GM18505 (cell line): ENCODE measurements at regions not wholly inside any gene's neighbourhood (a gene's known extent, or its start where the extent isn't known, plus 50 kb on each side); places are given as distances from the start of the nearest gene placed in this dataset.

Source experiments
- ATAC-seq: cut with Tn5 transposase; IDR thresholded peaks from one replicate; pipeline ENCODE4 v1.9.1; 2021; ENCODE audit not compliant: unreplicated experiment
- POLR2A ChIP-seq: IDR thresholded peaks from 4 replicates; pipeline ENCODE4 v1.6.1; 2011; ENCODE audit warnings: borderline replicate concordance; ENCODE audit not compliant: insufficient read depth, insufficient read length; ENCODE audit errors: extremely low read depth

- no peak for TF ChIP-seq POLR2A
- no peak for ATAC-seq
Measured at GRCh38 chr17:69796078-69796477, 278.9 kb upstream of the KCNJ16 start.

DNA sequence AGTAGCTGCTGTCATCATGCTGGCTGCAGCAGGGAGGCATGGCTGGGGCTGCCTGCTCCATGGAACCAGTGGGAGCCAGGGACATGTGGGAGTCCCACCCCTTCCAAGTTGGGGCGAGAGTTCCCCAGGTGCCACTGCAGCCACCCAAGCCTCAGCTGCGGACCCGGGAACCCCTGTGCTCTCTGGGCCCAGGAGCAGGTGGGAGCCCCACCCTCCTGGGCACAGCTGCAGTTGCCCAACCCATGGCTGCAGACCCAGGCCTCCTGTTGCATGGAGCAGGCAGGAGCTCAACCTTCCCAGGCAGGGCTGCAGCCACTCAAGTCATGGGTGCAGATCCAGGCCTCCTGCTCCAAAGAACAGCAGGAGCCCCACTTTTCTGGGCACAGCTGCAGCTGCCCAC lies 274.2 kb upstream of the KCNJ16 start:
- no peak for TF ChIP-seq POLR2A
- ATAC-seq: no peak

DNA sequence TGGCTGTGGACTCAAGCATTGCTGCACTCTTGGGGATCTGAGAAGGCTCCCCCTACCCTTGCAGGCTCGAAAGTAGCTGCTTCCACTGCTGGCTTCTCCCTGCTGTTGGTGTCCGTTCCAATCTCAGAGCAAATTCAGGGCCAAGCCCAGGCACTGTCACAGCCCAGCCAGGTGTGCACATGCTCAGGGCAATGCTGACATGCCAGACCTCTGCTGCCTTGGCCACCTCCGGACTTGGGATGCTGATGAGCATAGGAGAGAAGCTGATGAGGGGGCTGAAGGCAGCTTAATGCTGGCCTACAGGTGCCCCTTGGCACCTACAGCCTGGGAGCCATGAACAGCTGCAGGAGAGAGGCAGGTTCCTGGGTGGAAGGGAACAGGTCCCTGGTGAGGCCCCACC lies 273.7 kb upstream of the KCNJ16 start:
- TF ChIP-seq POLR2A: no peak
- ATAC-seq: no peak

DNA sequence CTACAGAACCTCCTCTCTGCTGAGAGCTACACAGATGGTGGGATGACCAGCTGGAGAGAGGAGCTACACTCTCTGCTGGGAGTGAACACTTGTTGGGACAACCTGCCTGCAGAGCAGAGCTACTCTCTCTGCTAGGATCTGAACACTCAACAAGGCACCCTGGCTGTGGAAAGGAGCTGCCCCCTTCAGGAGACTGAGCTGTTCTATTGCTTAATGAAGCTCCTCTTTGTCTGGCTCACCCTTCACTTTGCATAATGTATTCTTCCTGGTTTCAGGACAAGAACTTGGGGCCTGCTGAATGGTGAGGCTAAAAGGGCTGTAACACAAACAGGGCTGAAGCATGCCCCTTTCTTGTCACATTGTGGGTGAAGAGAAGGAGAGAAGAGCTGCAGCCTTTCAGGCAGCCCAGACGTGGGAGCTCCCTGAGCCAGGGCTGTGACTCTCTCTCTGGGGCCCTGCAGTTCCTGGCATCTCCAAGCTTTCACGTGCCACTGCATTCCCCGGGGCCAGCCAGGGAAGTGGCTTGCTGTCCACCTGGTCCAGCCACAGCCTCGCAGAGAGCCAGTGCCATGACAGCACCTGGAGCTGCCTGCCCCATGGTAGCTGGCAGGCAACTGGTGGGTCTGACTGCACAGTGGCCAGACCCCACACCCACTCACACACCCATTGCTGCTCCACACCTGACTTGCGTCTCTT lies 272.8 kb upstream of the KCNJ16 start:
- TF ChIP-seq POLR2A: no peak
- ATAC-seq: no peak

DNA sequence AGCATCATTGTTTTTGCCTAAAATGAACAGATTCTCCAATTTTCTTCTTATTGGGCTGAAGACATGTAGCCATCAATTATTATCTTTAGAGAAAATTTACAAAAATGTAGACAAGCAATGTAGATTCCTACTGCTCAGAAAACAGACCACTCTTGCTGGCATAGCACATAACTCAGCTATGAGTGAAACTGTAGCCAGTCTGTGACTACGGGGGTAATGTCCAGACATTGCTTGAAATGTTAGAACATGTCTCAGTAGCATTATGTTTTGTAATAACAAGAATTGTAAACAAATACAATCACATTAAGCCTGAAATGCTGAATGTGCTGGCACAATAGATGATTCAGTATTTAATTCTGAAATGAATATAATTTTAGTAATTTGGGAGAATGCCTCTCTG lies 265.7 kb upstream of the KCNJ16 start:
- no peak for ATAC-seq
- TF ChIP-seq POLR2A: no peak

DNA sequence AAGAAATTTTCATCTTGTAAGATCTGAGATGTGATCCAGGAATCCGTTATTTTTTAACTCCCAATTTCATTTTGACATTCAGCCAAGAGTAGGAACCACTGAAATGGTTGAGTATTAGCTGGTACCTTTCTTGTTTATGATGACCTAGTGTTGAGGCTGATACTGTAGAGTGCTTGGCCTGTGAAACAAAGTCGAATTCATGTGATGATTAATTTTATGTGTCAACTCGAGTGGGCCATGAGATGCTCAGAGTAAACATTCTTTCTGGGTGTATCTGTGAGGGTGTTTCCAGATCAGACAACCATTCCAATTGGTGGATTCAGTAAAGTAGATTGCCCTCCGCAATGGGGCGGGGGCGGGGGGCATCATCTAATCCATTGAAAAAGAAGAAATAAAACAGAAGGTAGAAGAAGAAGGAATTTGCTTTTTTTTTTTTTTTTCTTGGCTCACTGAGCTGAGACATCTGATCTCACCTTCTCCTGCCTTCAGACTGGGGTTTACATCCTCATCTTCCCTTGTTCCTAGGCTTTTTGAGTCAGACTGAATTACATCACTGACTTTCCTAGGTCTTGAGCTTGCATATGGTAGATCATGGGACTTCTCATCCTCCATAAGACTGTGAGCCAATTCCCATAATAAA lies 264.6 kb upstream of the KCNJ16 start:
- TF ChIP-seq POLR2A: no peak
- no peak for ATAC-seq

DNA sequence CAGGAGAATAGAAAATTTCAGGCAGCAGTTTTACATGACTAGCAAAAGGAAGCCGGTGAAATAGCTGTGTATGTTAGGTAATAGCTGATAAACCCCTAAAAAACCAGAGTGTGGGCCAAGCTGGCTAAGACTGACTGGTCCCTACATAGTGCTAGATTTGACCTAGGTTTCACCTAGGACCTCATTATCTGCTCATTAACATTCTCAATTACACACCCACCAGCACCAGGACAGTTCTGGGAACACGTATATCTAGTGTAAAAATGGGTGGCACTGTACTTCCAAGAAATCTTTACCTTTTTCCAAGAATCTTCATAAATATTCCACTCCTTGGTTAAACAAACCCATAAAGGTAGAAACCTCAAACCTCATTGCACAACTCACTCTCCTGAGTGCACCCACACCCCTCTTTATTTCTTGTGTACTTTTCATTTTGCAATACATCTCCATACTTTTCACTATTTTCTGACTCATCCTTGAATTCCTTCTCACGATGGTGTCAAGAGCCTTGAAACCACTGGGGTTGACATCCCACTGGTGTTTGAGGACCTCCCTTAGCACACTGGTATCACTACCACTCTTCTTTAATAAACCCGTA lies 262.7 kb upstream of the KCNJ16 start:
- no peak for ATAC-seq
- no peak for TF ChIP-seq POLR2A

- no peak for ATAC-seq
- no peak for TF ChIP-seq POLR2A
Measured at GRCh38 chr17:69814031-69814430, 261.0 kb upstream of the KCNJ16 start.

GRCh38 chr17:69815406-69815805 lies 259.6 kb upstream of the KCNJ16 start:
- ATAC-seq: no peak
- TF ChIP-seq POLR2A: no peak

GRCh38 chr17:69818467-69818866 lies 256.6 kb upstream of the KCNJ16 start:
- no peak for TF ChIP-seq POLR2A
- no peak for ATAC-seq

- no peak for ATAC-seq
- no peak for TF ChIP-seq POLR2A
Measured at GRCh38 chr17:69819316-69820087, 255.5 kb upstream of the KCNJ16 start.

DNA sequence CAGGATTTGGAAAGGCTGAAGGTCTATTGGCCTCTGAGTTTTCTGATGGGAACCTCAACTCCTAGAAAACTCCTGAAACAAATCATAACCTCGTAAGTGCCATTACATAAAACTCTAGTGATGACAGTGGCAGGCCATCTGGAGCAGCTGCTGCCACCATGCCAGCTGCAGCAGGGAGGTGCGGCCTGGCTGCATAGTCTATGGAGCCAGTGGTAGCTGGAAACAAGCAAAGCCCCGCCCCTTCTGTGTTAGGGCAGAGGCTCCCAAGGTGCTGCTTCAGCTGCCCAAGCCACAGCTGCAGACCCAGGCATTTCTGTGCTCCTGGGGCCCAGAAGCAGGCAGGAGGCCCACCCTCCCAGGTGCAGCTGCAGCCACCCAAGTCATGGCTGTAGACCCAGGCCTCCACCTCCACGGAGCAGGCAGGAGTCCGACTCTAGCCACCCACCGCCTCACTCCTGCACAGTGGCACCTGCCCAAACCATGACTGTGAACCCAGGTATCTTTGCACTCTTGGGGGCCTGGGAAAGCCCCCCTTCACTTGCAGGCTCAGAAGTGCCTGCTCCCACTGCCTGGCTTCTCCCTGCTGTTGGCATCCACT lies 254.1 kb upstream of the KCNJ16 start:
- no peak for TF ChIP-seq POLR2A
- ATAC-seq: no peak

- TF ChIP-seq POLR2A: no peak
Measured at GRCh38 chr17:69822314-69822875, 252.6 kb upstream of the KCNJ16 start.

More at GRCh38 chr17:69822314-69822875, 252.6 kb upstream of the KCNJ16 start:
- no peak for ATAC-seq
